ENCODE measurements at regions not wholly inside any gene's neighbourhood (a gene's known extent, or its start where the extent isn't known, plus 50 kb on each side); places are given as distances from the start of the nearest gene placed in this dataset.

DNA sequence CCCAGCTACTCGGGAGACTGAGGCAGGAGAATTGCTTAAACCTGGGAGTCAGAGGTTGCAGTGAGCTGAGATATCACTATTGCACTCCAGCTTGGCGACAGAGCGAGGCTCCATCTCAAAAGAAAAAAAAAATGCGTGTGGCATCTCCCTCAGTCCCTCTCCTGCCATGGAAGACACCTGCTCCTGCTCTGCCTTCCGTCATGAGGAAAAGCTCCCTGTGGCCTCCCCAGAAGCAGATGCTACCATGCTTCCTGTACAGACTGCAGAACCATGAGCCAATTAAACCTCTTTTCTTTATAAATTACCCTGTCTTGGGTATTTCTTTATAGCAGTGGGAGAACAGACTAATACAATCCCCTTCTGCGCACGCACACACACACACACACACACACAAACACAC lies 249.4 kb downstream of the MN1 start:
- TF ChIP-seq, protein P1, sequence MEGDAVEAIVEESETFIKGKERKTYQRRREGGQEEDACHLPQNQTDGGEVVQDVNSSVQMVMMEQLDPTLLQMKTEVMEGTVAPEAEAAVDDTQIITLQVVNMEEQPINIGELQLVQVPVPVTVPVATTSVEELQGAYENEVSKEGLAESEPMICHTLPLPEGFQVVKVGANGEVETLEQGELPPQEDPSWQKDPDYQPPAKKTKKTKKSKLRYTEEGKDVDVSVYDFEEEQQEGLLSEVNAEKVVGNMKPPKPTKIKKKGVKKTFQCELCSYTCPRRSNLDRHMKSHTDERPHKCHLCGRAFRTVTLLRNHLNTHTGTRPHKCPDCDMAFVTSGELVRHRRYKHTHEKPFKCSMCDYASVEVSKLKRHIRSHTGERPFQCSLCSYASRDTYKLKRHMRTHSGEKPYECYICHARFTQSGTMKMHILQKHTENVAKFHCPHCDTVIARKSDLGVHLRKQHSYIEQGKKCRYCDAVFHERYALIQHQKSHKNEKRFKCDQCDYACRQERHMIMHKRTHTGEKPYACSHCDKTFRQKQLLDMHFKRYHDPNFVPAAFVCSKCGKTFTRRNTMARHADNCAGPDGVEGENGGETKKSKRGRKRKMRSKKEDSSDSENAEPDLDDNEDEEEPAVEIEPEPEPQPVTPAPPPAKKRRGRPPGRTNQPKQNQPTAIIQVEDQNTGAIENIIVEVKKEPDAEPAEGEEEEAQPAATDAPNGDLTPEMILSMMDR (IDR thresholded peaks at IDR 0.05): no peak
- no peak for TF ChIP-seq POLR2A (IDR thresholded peaks at IDR 0.05)

Measured in vagina (tissue), 2 donors.